OCI-LY7 (cell line): ENCODE measurements at regions not wholly inside any gene's neighbourhood (a gene's known extent, or its start where the extent isn't known, plus 50 kb on each side); places are given as distances from the start of the nearest gene placed in this dataset.

ENCODE experiments used
- BruUV-seq: library from RNA; stranded (reverse); fragments of 400-500 nt; replicated peaks from 2 replicates; lab custom pipeline; 2021; lab: Mats Ljungman, UMichigan
- CTCF ChIA-PET: fragments of 300-600 bp; sonication (Branson Sonifier 250); formaldehyde crosslinking; loops from one replicate; lab custom pipeline; 2022; ENCODE audit warnings: antibody characterized with exemption; ENCODE audit not compliant: unreplicated experiment; lab: Charles Lee
- POLR2A ChIA-PET: fragments of 300-600 bp; sonication (Branson Sonifier 250); formaldehyde crosslinking; loops from one replicate; lab custom pipeline; 2022; ENCODE audit warnings: antibody characterized with exemption; lab: Charles Lee
- DNase-seq: peaks from one replicate; pipeline ENCODE4 v3.0.0-alpha.2; 2015; ENCODE audit warnings: low spot score
- H2AFZ ChIP-seq: fragments of 200-600 bp; sonication (generic), shearing (Covaris generic); 2 replicates; pipeline ENCODE4 v1.6.1; 2014; ENCODE audit warnings: mild to moderate bottlenecking, antibody characterized with exemption, low read length, moderate library complexity
- H3K27ac ChIP-seq: fragments of 200-600 bp; sonication (generic); 2 replicates; pipeline ENCODE4 v1.5.1; 2014; ENCODE audit warnings: mixed run types, low read depth, mild to moderate bottlenecking, moderate library complexity, low read length, inconsistent platforms; ENCODE audit not compliant: poor library complexity, severe bottlenecking
- H3K36me3 ChIP-seq: fragments of 200-600 bp; sonication (generic); 2 replicates; pipeline ENCODE4 v1.6.1; 2014; ENCODE audit warnings: mild to moderate bottlenecking, antibody characterized with exemption, low read length, moderate library complexity, mixed read lengths; ENCODE audit not compliant: insufficient read depth
- H3K4me1 ChIP-seq: fragments of 200-600 bp; sonication (generic); 2 replicates; pipeline ENCODE4 v1.5.1; 2014; ENCODE audit warnings: mild to moderate bottlenecking, low read length; ENCODE audit not compliant: insufficient read depth, poor library complexity, severe bottlenecking
- H3K4me2 ChIP-seq: fragments of 200-600 bp; sonication (generic); 2 replicates; pipeline ENCODE4 v1.6.1; 2014; ENCODE audit warnings: mild to moderate bottlenecking, low read length
- H3K4me3 ChIP-seq: fragments of 200-600 bp; sonication (generic); 2 replicates; pipeline ENCODE4 v1.5.1; 2014; ENCODE audit warnings: mild to moderate bottlenecking, low read depth, low read length; ENCODE audit not compliant: poor library complexity, severe bottlenecking
- H3K79me2 ChIP-seq: fragments of 200-600 bp; sonication (generic); 2 replicates; pipeline ENCODE4 v1.6.1; 2016; ENCODE audit warnings: low read depth, mild to moderate bottlenecking, low read length, moderate library complexity, mixed read lengths; ENCODE audit not compliant: insufficient read depth
- H3K9me2 ChIP-seq: fragments of 200-600 bp; sonication (generic); 2 replicates; pipeline ENCODE4 v1.6.1; 2016; ENCODE audit warnings: mild to moderate bottlenecking, low read length, mixed read lengths; ENCODE audit not compliant: insufficient read depth
- H3K9me3 ChIP-seq: fragments of 200-600 bp; sonication (generic); 2 replicates; pipeline ENCODE4 v1.6.1; 2014; ENCODE audit warnings: mild to moderate bottlenecking, mixed run types, low read length, mixed read lengths
- H4K20me1 ChIP-seq: fragments of 200-600 bp; sonication (generic); 2 replicates; pipeline ENCODE4 v1.6.1; 2014; ENCODE audit warnings: mild to moderate bottlenecking, antibody characterized with exemption, low read length, moderate library complexity, mixed read lengths; ENCODE audit not compliant: insufficient read depth
- CTCF ChIP-seq: fragments of 200-600 bp; sonication (generic); conservative IDR thresholded peaks from 2 replicates; pipeline ENCODE4 v1.5.1; 2014; ENCODE audit warnings: mild to moderate bottlenecking, antibody characterized with exemption, low read length, moderate library complexity, mixed read lengths
- EZH2phosphoT487 ChIP-seq: fragments of 200-600 bp; sonication (generic); IDR thresholded peaks from 2 replicates; pipeline ENCODE4 v1.6.1; 2018; ENCODE audit warnings: low read depth, borderline replicate concordance, mild to moderate bottlenecking, mixed run types, antibody characterized with exemption, low read length, moderate library complexity, mixed read lengths
- intact Hi-C: fragments of 100-400 bp; cut with micrococcal nuclease; formaldehyde crosslinking; loops from one replicate; pipeline ENCODE4 v1.10.0; 2022; ENCODE audit not compliant: unreplicated experiment

- Histone ChIP-seq H3K4me1 (no peaks in the 10 kb centered on the region), H2AFZ (no peak overlapping the region), H3K27ac (no peak overlapping the region), H3K36me3 (no peaks in the 10 kb centered on the region), H3K9me2 (no peaks in the 10 kb centered on the region), H3K4me2 (no peak overlapping the region), H3K9me3 (no peaks in the 10 kb centered on the region), H3K79me2 (no peaks in the 10 kb centered on the region), H4K20me1 (no peaks in the 10 kb centered on the region), H3K4me3 (no peak overlapping the region)
- BruUV-seq: no TSS peak
- TF ChIP-seq CTCF (no peak), EZH2phosphoT487 (no peak)
- intact Hi-C loops: no loop called here
- POLR2A ChIA-PET: no interaction called here
- DNase-seq: no peak
- CTCF ChIA-PET: no interaction called here
These were observed 566.1 kb upstream of the CA10 start for GRCh38 chr17:52724578-52724977.

- Histone ChIP-seq H3K27ac (no peak overlapping the region), H3K36me3 (no peaks in the 10 kb centered on the region), H3K4me1 (no peaks in the 10 kb centered on the region), H3K79me2 (no peaks in the 10 kb centered on the region), H3K4me3 (no peak overlapping the region), H3K4me2 (no peak overlapping the region), H4K20me1 (no peaks in the 10 kb centered on the region), H3K9me3 (no peaks in the 10 kb centered on the region), H2AFZ (no peak overlapping the region), H3K9me2 (no peaks in the 10 kb centered on the region)
- intact Hi-C loops: no loop called here
- no TSS peak for BruUV-seq
- no peak for DNase-seq
- CTCF ChIA-PET: no interaction called here
- TF ChIP-seq CTCF (no peak), EZH2phosphoT487 (no peak)
- POLR2A ChIA-PET: interaction anchor here (0.6 kb wide), 1 partner anchor 124 kb away, joined by 3 read pairs; no protein-coding TSS in a partner anchor
These were observed 563.4 kb upstream of the CA10 start for GRCh38 chr17:52721910-52722309.

- no peaks in the 10 kb centered on the region for H3K9me2 ChIP-seq
- no peaks in the 10 kb centered on the region for H3K79me2 ChIP-seq
- ChIA-PET POLR2A (no interaction called here), CTCF (no interaction called here)
- TF ChIP-seq CTCF: no peak
- TF ChIP-seq EZH2phosphoT487: no peak
- H3K36me3 ChIP-seq: no peaks in the 10 kb centered on the region
- no TSS peak for BruUV-seq
- no peak for DNase-seq
- no peaks in the 10 kb centered on the region for H4K20me1 ChIP-seq
- no peak overlapping the region for H3K4me3 ChIP-seq
- no peak overlapping the region for H3K4me2 ChIP-seq
- no peaks in the 10 kb centered on the region for H3K9me3 ChIP-seq
- H2AFZ ChIP-seq: no peak overlapping the region
- no peak overlapping the region for H3K27ac ChIP-seq
- intact Hi-C loops: no loop called here
- H3K4me1 ChIP-seq: no peaks in the 10 kb centered on the region
These were observed 551.9 kb upstream of the CA10 start for GRCh38 chr17:52710363-52710901.
